HUDEP-2 (cell line): ENCODE measurements at regions not wholly inside any gene's neighbourhood (a gene's known extent, or its start where the extent isn't known, plus 50 kb on each side); places are given as distances from the start of the nearest gene placed in this dataset.
A peak's percentile ranks its signal among the peaks of the same experiment; 100 is the strongest.

Experiments
- DNase-seq, 76 experiments: peaks; one replicate each; lab custom pipeline; 2025; ENCODE audit not compliant: unreplicated experiment in 76 of 76; lab: John Stamatoyannopoulos, UW

DNA sequence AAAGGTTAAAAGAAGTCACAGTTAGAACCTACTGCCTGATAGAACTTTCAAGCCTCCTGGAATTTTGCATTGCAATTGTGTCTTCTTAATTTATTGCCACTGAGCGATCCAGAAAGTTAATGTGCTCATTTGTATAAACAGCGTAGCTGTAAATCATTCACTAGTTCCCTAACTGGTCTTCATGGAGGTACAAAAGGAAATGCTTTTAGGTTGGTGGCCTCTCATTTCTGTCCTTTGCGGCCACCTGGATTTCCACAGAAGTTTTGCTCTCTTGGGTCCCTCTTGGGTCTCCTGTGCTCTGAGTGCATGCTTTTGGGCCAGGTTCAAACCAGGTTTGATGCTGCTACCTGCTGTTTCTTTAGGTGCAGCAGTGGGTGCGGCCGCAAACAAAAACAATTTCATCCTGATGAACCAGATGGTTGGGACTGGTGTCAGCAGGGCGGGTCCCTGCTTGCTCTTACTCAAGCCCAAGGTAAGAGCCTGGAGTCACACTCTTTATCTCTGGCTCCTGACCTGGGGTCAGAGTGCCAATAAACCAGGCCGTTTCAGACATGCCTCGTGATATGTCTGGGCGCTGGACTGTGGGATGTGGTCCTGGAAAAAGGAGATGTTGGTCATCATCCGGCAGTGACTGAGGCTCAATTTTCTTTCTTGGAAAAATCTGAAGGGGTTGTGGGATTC lies 270.1 kb downstream of the PTTG2 start:
- no peak for DNase-seq

GRCh38 chr4:38230821-38231563 lies 270.8 kb downstream of the PTTG2 start:
- no peak for DNase-seq

- no peak for DNase-seq
Measured at GRCh38 chr4:38231626-38232025, 271.4 kb downstream of the PTTG2 start.

DNA sequence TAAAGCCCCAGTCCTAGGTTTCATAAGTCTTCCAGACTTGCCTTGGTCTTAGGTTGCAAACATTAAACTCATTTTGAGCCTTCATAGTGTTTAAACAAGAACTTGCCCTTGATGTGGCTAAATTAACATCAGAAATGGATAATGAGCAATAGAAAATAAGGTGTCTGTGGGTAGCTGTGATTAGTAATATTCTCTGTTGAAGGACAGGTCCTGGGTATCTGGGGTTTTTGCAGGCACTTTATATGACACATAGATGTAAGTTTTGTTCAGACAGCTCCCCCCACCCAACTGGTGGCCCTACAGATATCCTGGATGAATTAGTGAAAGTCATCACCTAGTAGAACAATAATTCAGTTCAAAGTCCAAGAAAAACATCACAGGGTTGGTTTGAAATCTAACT lies 272.5 kb downstream of the PTTG2 start:
- no peak for DNase-seq

DNA sequence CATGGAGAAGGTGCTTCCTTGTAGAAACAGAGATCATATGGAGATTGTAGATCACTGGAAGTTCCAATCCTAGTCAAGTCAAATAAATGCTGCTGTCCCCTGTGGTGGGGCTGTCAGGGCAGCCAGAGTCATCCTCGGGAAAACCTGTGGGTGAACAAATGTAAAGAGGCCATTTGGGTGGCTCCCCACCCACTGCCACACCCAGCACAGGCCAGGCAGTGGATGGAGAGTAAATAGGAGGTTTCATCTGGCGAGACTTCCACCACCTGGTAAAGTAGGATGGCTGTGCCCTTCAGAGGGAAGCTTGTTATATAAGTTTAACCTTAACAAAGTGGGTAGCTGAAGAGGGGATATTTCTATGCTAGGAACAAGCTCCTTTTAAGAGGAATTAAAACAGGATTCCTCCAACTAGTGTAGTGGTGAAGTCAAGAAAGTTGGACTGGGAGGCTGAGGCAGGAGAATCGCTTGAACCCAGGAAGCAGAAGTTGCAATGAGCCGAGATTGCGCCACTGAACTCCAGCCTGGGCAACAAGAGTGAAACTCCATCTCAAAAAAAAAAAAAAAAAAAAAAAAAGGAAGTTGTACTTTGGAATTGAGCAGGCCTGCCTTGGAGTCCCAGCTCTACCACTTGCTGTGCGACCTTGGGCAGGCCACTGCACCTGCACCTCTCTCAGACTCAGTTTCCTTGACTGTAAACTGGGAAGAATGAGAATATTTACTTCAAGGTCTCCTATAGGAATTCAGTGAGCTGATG lies 273.7 kb downstream of the PTTG2 start:
- DNase-seq, result no peak

GRCh38 chr4:38235354-38235753 lies 275.2 kb downstream of the PTTG2 start:
- DNase-seq, result no peak

DNA sequence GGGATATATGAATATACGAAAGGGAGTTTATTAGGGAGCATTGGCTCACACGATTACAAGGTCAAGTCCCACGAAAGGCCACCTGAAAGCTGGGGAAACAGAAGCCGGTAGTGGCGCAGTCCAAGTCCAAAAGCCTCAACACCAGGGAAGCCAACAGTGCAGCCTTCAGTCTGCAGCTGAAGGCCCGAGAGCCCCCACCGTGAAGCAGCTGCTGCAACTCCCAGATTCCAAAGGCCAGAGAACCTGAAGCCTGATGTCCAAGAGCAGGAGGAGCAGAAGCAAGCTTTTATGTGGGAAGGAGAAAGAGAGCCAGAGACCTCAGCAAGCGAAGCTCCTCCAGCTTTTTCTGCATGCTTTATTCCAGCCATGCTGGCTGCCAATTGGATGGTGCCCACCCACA lies 275.8 kb downstream of the PTTG2 start:
- no peak for DNase-seq

GRCh38 chr4:38236503-38236902 lies 276.3 kb downstream of the PTTG2 start:
- DNase-seq, result no peak

DNA sequence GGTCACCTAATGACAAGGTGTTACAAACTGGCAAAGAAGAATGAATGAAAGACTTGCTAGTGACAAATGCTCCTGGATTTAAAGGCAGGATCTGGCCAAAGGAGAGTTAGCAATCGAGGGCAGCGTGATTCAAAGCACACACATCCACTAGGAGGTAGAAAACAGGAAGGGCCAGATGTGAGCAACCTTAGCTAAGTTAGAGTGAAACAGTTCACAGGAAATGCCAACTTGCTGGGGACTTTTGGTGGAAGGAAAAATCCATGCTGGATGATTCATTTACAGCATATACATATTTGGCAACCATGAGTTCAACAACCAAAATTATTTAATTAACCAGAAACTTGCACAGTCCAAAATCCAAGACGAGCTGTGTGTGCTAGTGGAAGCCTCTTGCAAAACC lies 276.9 kb downstream of the PTTG2 start:
- no peak for DNase-seq

DNA sequence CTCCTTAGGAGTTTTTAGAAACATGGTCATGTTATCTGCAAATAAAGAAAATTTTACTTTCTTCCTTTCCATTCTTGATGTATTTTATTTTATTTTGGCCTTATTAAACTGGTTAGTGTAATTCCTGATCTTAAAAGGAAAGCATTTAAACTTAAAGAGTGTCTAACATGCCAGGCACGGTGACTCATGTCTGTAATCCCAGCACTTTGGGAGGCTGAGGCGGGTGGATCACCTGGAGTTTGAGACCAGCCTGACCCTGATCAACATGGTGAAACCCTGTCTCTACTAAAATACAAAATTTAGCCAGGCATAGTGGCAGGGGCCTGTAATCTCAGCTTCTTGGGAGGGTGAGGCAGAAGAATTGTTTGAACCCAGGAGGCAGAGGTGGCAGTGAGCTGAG lies 281.3 kb downstream of the PTTG2 start:
- DNase-seq, result no peak

DNA sequence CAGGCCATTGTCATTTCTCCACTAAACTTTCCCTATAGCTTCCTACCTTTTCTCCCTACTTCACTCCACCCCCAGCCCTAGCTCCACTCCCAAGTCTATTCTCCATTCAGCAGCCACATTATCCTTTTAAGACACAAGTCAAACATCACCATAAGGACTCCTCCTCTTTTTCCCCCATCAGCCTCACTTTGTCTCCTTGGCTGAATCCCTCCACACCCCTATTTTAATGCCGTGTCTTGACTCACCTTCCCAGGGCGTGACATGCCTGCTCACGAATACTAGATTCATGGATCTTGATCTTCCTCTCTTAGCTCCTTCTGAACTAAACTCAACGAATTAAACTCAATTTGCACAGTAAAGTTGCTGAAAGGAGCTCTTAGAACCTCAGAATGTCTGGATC lies 281.9 kb downstream of the PTTG2 start:
- no peak for DNase-seq

DNA sequence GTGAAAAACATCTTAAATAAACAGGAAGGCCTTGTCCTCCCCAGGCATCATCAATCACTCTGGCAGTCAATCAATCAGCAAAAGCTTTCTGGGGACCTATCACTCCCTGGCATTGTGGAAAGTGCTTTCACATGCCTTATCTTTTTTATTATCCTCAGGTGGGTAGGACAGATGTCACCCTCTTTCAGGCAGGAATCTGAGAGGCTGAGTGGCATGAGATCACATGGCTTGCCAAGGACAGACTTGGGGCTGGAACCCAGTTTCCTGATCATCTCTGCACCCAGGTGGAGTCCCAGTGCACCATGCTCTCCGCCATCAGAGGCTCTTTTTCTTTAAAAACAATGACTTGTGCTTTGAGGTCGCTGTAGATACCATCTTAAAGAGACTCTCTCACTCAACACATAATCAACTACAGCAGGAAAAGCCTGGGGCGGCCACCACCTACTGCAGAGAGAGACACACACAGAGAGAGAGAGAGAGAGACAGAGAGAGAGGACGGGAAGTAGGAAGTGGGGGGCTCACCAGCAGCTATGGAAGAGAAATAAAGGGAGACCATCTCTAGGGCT lies 282.7 kb downstream of the PTTG2 start:
- DNase-seq, result peak in 3 of 76 experiments; percentile 1 to 8 (median 3)

DNA sequence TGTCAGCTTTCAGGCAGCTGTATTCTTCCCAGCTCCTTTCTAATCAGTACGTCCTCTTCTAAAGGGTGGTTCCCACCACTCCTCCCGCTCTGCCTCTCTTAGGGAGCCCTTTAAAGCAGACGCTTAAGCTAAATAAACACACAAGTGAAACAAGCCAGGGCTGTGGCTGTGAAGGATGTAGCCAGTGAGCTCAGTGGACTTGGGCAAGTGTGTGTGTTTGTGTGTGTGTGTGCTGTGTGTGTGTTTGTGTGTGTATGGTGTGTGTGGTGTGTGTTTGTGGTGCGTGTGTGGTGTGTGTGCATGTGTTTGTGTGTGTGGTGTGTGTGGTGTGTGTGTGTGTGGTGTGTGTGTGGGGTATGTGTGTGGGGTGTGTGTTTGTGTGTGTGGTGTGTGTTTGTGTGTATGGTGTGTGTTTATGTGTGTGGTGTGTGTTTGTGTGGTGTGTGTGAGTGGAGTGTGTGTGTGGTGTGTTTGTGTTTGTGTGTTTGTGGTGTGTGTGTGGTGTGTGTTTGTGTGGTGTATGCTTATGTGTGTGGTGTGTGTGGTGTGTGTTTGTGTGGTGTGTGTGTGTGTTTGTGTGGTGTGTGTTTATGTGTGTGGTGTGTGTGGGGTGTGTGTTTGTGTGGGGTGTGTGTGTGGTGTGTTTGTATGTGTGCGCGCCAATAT lies 283.3 kb downstream of the PTTG2 start:
- no peak for DNase-seq

GRCh38 chr4:38254825-38255224 lies 294.6 kb downstream of the PTTG2 start:
- DNase-seq, result no peak

DNA sequence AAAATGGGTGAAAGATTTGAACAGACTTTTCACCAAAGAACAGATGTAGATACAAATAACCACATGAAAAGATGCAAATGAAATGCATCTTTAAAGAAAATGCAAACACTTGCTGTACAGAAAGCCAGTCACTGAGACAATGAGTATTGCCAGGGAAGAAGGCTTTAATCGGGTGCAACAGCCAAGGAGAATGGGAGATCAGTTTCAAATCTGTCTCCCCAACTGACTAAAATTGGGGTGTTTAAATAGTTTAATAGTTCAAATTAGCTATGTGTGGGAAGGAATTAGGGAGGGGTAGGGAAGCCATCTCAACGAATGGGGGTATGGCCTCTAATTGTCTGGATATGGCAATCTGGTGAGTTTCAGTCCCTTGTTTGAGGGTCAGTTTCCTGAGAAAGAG lies 295.4 kb downstream of the PTTG2 start:
- DNase-seq, result no peak

DNA sequence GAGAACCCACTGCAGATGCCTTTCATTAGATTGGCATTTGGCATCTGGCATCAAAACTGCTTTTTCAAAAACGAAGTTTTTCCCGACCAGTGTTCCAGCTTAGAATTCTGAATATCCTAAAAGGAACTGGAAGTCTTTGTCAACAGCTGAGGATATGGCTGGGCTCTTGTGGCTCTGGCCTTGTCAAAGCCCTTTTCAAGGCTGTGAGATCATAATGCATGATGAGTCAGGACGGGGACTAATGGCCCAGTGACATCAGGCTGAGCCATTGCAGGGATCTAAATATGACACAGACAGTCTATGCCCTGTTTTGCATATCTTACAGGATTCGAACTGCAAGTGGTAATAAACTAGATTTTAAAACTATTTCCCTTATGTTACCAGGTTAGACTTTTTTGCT lies 306.4 kb downstream of the PTTG2 start:
- peak in 2 of 76 experiments; percentile 3 to 4 for DNase-seq

DNA sequence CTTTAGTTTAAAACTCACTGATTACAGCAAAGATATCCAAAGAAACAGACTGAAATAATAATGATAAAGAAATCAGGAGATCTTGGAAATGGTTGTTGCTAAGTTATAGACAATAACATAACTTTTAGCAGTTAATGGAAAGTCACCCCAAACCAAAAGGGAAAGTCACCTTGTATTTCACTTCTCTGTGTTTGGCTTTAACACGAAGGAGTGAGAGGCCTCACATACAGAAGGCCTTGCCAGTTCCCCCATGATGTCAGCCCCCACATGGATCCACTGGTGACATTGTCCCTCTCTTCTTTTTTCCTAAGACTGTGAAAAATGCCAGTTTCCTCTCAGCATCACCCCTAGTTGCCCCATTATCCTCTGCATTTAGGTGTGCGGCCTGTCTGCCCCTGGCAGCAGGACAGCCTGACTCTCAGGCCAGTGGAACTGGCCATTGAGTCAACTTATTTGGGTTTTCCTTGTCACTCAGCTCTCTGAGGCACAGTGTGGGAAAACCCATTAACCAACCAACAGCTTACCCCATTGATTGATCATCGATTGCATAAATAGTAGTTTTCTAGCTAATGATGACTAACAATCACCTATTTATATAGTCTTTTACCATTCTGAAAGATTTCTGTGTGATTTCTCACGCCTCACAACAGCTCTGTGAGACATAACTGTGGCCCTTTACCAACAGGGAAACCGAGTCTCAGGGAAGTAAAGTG lies 308.1 kb downstream of the PTTG2 start:
- DNase-seq, result no peak

- no peak for DNase-seq
Measured at GRCh38 chr4:38268837-38269236, 308.6 kb downstream of the PTTG2 start.

- no peak for DNase-seq
Measured at GRCh38 chr4:38273407-38273806, 313.2 kb downstream of the PTTG2 start.
